Esophagus muscularis mucosa (tissue), 4 donors: ENCODE measurements at regions not wholly inside any gene's neighbourhood (a gene's known extent, or its start where the extent isn't known, plus 50 kb on each side); places are given as distances from the start of the nearest gene placed in this dataset.

Source experiments
- DNase-seq: peaks from one replicate; pipeline ENCODE4 v3.0.0-alpha.2; 2017; ENCODE audit errors: extremely low spot score
- H3K27ac ChIP-seq, 4 donors: fragments of 200-600 bp; sonication (generic); replicated peaks in 1 of 4; 1 replicate in 3 of 4; 2 replicates in 1 of 4; pipeline ENCODE4 v1.5.1; 2016 to 2019; ENCODE audit warnings: mild to moderate bottlenecking in 1 of 4
- H3K27me3 ChIP-seq, 4 donors: fragments of 200-600 bp; sonication (generic); one replicate each; pipeline versions ENCODE4 v1.5.1 to v1.6.0; 2016 to 2019
- H3K36me3 ChIP-seq, 4 donors: fragments of 200-600 bp; sonication (generic); one replicate each; pipeline ENCODE4 v1.5.1; 2016 to 2019
- H3K4me1 ChIP-seq, 4 donors: fragments of 200-600 bp; sonication (generic); one replicate each; pipeline ENCODE4 v1.5.1; 2016 to 2019
- H3K4me3 ChIP-seq, 4 donors: fragments of 200-600 bp; sonication (generic); 1 replicate in 2 of 4; 2 replicates in 2 of 4; pipeline ENCODE4 v1.5.1; 2016 to 2019; ENCODE audit warnings: mild to moderate bottlenecking in 4 of 4, moderate library complexity in 1 of 4
- H3K9me3 ChIP-seq, 4 donors: fragments of 200-600 bp; sonication (generic); 1 replicate in 3 of 4; 2 replicates in 1 of 4; pipeline ENCODE4 v1.5.1; 2016 to 2019
- CTCF ChIP-seq, 3 experiments: fragments of 200-600 bp in 2 of 3; fragments of 450-650 bp in 1 of 3; sonication (generic) in 2 of 3; IDR thresholded peaks; one replicate each; pipeline ENCODE4 v1.5.1; 2017 to 2019; ENCODE audit warnings: antibody characterized with exemption in 3 of 3, mild to moderate bottlenecking in 2 of 3, moderate library complexity in 1 of 3
- EP300 ChIP-seq: sonication (generic); formaldehyde crosslinking; IDR thresholded peaks from one replicate; pipeline ENCODE4 v1.6.1; 2017; ENCODE audit warnings: antibody characterized with exemption
- POLR2A ChIP-seq: fragments of 450-650 bp; IDR thresholded peaks from one replicate; pipeline ENCODE4 v1.6.1; 2017; ENCODE audit warnings: antibody characterized with exemption, moderate library complexity, mild to moderate bottlenecking, low read depth
- POLR2AphosphoS5 ChIP-seq, 2 donors: sonication (generic); formaldehyde crosslinking; IDR thresholded peaks; one replicate each; pipeline ENCODE4 v1.6.1; 2017; ENCODE audit warnings: antibody characterized with exemption in 2 of 2
- WGBS: methylation state at CpG from one replicate; pipeline ENCODE4 v1.1.5; 2018; 5-methylcytosine and 5-hydroxymethylcytosine counted together
- intact Hi-C: fragments of 100-400 bp; cut with DNase I; formaldehyde crosslinking; loops from one replicate; pipeline ENCODE4 v1.15.1; 2023

GRCh38 chr5:113909782-113910181 is 396.3 kb downstream of the YTHDC2 start:
- intact Hi-C loops, result no loop called here
- TF ChIP-seq CTCF (IDR thresholded peaks at IDR 0.05) (no peak), POLR2AphosphoS5 (IDR thresholded peaks at IDR 0.05) (no peak), EP300 (no peak), POLR2A (no peak)
- no peak for DNase-seq
- Histone ChIP-seq H3K4me1 (no peaks in the 10 kb centered on the region), H3K4me3 (no peak overlapping the region), H3K36me3 (no peaks in the 10 kb centered on the region), H3K27ac (no peak overlapping the region), H3K9me3 (no peaks in the 10 kb centered on the region), H3K27me3 (no peaks in the 10 kb centered on the region)
- WGBS, result 46% methylated on average over 6 of the region's 6 CpGs

DNA sequence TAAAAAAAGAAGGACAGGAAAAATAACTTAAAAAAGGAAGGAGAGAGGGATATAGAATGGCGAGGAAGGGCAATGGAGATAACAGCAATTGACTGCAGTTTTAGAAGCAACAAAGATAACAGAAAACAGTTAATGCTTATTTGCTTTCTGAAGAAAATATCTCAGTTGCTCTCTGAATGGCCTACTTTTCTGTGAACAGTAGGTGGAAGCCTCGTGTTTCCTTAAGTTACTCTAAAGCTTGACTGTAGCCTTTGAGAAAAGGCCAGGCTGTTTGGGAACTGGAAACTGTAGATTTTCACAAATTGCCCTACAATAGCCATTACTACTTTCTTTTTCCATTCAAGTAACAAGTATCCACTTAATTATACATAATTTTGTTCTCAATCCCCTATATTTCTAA is 404.5 kb downstream of the YTHDC2 start:
- DNase-seq, result no peak
- H3K27me3 ChIP-seq, result no peaks in the 10 kb centered on the region
- H3K36me3 ChIP-seq, result no peaks in the 10 kb centered on the region
- no peaks in the 10 kb centered on the region for H3K4me1 ChIP-seq
- WGBS, result 64% methylated on average over 2 of the region's 2 CpGs
- intact Hi-C loops, result no loop called here
- TF ChIP-seq EP300 (no peak), CTCF (IDR thresholded peaks at IDR 0.05) (no peak), POLR2A (no peak), POLR2AphosphoS5 (IDR thresholded peaks at IDR 0.05) (no peak)
- H3K9me3 ChIP-seq, result no peaks in the 10 kb centered on the region
- H3K27ac ChIP-seq, result no peak overlapping the region
- no peak overlapping the region for H3K4me3 ChIP-seq

DNA sequence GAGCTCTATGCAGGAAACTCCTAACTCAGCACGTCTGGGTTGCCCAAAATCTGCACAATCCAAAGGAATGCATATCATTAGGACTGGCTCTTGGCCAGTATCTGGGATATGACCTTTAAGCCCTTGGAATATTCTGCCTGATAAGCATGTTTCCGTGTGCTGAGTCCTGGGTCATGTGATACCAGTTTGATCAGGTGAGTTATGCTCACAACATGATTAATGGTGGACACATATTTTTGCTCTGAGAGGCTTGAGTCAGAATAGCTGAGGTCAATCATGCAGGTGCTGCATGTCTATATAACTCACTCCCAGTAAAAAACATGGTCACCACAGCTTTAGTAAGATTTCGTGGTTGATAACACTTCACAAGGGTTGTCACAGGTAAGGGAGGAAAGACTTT is 408.8 kb downstream of the YTHDC2 start:
- H3K4me3 ChIP-seq, result no peak overlapping the region
- H3K27ac ChIP-seq, result no peak overlapping the region
- H3K9me3 ChIP-seq, result no peaks in the 10 kb centered on the region
- H3K27me3 ChIP-seq, result no peaks in the 10 kb centered on the region
- intact Hi-C loops, result no loop called here
- 81% methylated on average over 3 of the region's 3 CpGs for WGBS
- DNase-seq, result no peak
- TF ChIP-seq EP300, result no peak
- TF ChIP-seq POLR2AphosphoS5 (IDR thresholded peaks at IDR 0.05), result no peak
- no peak for TF ChIP-seq CTCF (IDR thresholded peaks at IDR 0.05)
- no peak for TF ChIP-seq POLR2A
- no peaks in the 10 kb centered on the region for H3K4me1 ChIP-seq
- H3K36me3 ChIP-seq, result no peaks in the 10 kb centered on the region

GRCh38 chr5:113935453-113935852 is 422.0 kb downstream of the YTHDC2 start:
- no peaks in the 10 kb centered on the region for H3K4me1 ChIP-seq
- H3K36me3 ChIP-seq, result no peaks in the 10 kb centered on the region
- no peaks in the 10 kb centered on the region for H3K27me3 ChIP-seq
- 79% methylated on average over 7 of the region's 7 CpGs for WGBS
- no peak overlapping the region for H3K4me3 ChIP-seq
- H3K27ac ChIP-seq, result no peak overlapping the region
- TF ChIP-seq POLR2A (no peak), EP300 (no peak), CTCF (IDR thresholded peaks at IDR 0.05) (no peak), POLR2AphosphoS5 (IDR thresholded peaks at IDR 0.05) (no peak)
- intact Hi-C loops, result no loop called here
- DNase-seq, result no peak
- no peaks in the 10 kb centered on the region for H3K9me3 ChIP-seq

DNA sequence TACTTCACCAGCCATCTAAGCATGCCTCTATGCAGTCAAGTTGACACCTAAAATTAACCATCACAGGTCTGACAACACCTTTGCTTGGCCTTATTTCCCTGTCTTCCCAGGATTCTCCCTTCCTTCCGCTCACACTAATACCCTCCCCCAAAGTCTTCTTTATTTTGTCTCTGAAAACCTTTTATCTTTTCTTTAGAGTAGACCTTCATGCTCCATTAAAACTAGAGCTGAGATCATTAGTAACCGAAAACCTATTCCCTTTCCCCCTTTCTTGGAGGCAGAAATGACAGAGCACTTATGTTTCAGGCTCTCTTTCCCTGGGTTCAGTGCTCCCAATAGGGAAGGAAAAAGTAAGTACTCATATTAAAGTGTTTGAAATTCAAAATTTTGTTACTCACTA is 423.8 kb downstream of the YTHDC2 start:
- TF ChIP-seq POLR2AphosphoS5 (IDR thresholded peaks at IDR 0.05) (no peak), POLR2A (no peak), EP300 (no peak), CTCF (IDR thresholded peaks at IDR 0.05) (no peak)
- Histone ChIP-seq H3K36me3 (no peaks in the 10 kb centered on the region), H3K27ac (no peak overlapping the region), H3K27me3 (no peaks in the 10 kb centered on the region), H3K9me3 (no peaks in the 10 kb centered on the region), H3K4me3 (no peak overlapping the region), H3K4me1 (no peaks in the 10 kb centered on the region)
- no peak for DNase-seq
- WGBS, result 94% methylated on average over 2 of the region's 2 CpGs
- intact Hi-C loops, result no loop called here
